ENCODE measurements at regions not wholly inside any gene's neighbourhood (a gene's known extent, or its start where the extent isn't known, plus 50 kb on each side); places are given as distances from the start of the nearest gene placed in this dataset.

- DNase-seq (ENCODE audit: low read depth in 6 of 9, low spot score in 9 of 9), result peak in 3 of 9 donors; percentile 17 to 56 (median 39)
- no peaks in the 10 kb centered on the region for H3K9me3 ChIP-seq (ENCODE audit: control insufficient read depth in 2 of 2, insufficient read depth in 1 of 2, low read length in 1 of 2)
- H3K4me1 ChIP-seq (ENCODE audit: control insufficient read depth in 2 of 2, insufficient read depth in 2 of 2, low read length in 2 of 2), result peaks cover 0 to 17% of the 10 kb centered on the region in 2 donors
- H3K36me3 ChIP-seq (ENCODE audit: control insufficient read depth in 2 of 2, insufficient read depth in 2 of 2, low read length in 1 of 2), result no peaks in the 10 kb centered on the region
- WGBS, result 14% methylated on average over 2 of the region's 2 CpGs
- H3K4me3 ChIP-seq (ENCODE audit: low read length in 2 of 2), result no peak overlapping the region
- H3K27me3 ChIP-seq (ENCODE audit: control insufficient read depth in 2 of 2, insufficient read depth in 1 of 2, low read length in 1 of 2), result no peaks in the 10 kb centered on the region
- H3K27ac ChIP-seq (ENCODE audit: low read depth in 1 of 2, low read length in 1 of 2), result peak overlapping the region in 1 of 2 donors; percentile 41
Observed at GRCh38 chr11:109971184-109971523, 122.0 kb upstream of the ZC3H12C start.

GRCh38 chr11:109972181-109972715 lies 120.9 kb upstream of the ZC3H12C start:
- WGBS, result 58% methylated on average over 7 of the region's 7 CpGs
- Histone ChIP-seq H3K36me3 (ENCODE audit: control insufficient read depth in 2 of 2, insufficient read depth in 2 of 2, low read length in 1 of 2) (no peaks in the 10 kb centered on the region), H3K4me3 (ENCODE audit: low read length in 2 of 2) (no peak overlapping the region), H3K4me1 (ENCODE audit: control insufficient read depth in 2 of 2, insufficient read depth in 2 of 2, low read length in 2 of 2) (peaks cover 0 to 17% of the 10 kb centered on the region in 2 donors), H3K27me3 (ENCODE audit: control insufficient read depth in 2 of 2, insufficient read depth in 1 of 2, low read length in 1 of 2) (no peaks in the 10 kb centered on the region), H3K27ac (ENCODE audit: low read depth in 1 of 2, low read length in 1 of 2) (no peak overlapping the region), H3K9me3 (ENCODE audit: control insufficient read depth in 2 of 2, insufficient read depth in 1 of 2, low read length in 1 of 2) (no peaks in the 10 kb centered on the region)
- no peak for DNase-seq (ENCODE audit: low read depth in 6 of 9, low spot score in 9 of 9)

GRCh38 chr11:109972939-109973338 lies 120.3 kb upstream of the ZC3H12C start:
- no peak overlapping the region for H3K4me3 ChIP-seq (ENCODE audit: low read length in 2 of 2)
- no peaks in the 10 kb centered on the region for H3K27me3 ChIP-seq (ENCODE audit: control insufficient read depth in 2 of 2, insufficient read depth in 1 of 2, low read length in 1 of 2)
- H3K36me3 ChIP-seq (ENCODE audit: control insufficient read depth in 2 of 2, insufficient read depth in 2 of 2, low read length in 1 of 2), result no peaks in the 10 kb centered on the region
- peaks cover 0 to 17% of the 10 kb centered on the region in 2 donors for H3K4me1 ChIP-seq (ENCODE audit: control insufficient read depth in 2 of 2, insufficient read depth in 2 of 2, low read length in 2 of 2)
- no peaks in the 10 kb centered on the region for H3K9me3 ChIP-seq (ENCODE audit: control insufficient read depth in 2 of 2, insufficient read depth in 1 of 2, low read length in 1 of 2)
- DNase-seq (ENCODE audit: low read depth in 6 of 9, low spot score in 9 of 9), result no peak
- no peak overlapping the region for H3K27ac ChIP-seq (ENCODE audit: low read depth in 1 of 2, low read length in 1 of 2)

GRCh38 chr11:109973486-109973885 lies 119.7 kb upstream of the ZC3H12C start:
- 97% methylated on average over 5 of the region's 5 CpGs for WGBS
- Histone ChIP-seq H3K4me3 (ENCODE audit: low read length in 2 of 2) (no peak overlapping the region), H3K36me3 (ENCODE audit: control insufficient read depth in 2 of 2, insufficient read depth in 2 of 2, low read length in 1 of 2) (no peaks in the 10 kb centered on the region), H3K27ac (ENCODE audit: low read depth in 1 of 2, low read length in 1 of 2) (no peak overlapping the region), H3K4me1 (ENCODE audit: control insufficient read depth in 2 of 2, insufficient read depth in 2 of 2, low read length in 2 of 2) (peaks cover 0 to 17% of the 10 kb centered on the region in 2 donors), H3K27me3 (ENCODE audit: control insufficient read depth in 2 of 2, insufficient read depth in 1 of 2, low read length in 1 of 2) (no peaks in the 10 kb centered on the region), H3K9me3 (ENCODE audit: control insufficient read depth in 2 of 2, insufficient read depth in 1 of 2, low read length in 1 of 2) (no peaks in the 10 kb centered on the region)
- no peak for DNase-seq (ENCODE audit: low read depth in 6 of 9, low spot score in 9 of 9)

- peaks cover 0 to 17% of the 10 kb centered on the region in 2 donors for H3K4me1 ChIP-seq (ENCODE audit: control insufficient read depth in 2 of 2, insufficient read depth in 2 of 2, low read length in 2 of 2)
- no peak for DNase-seq (ENCODE audit: low read depth in 6 of 9, low spot score in 9 of 9)
- H3K4me3 ChIP-seq (ENCODE audit: low read length in 2 of 2), result no peak overlapping the region
- no peaks in the 10 kb centered on the region for H3K9me3 ChIP-seq (ENCODE audit: control insufficient read depth in 2 of 2, insufficient read depth in 1 of 2, low read length in 1 of 2)
- H3K27me3 ChIP-seq (ENCODE audit: control insufficient read depth in 2 of 2, insufficient read depth in 1 of 2, low read length in 1 of 2), result no peaks in the 10 kb centered on the region
- 95% methylated on average over 3 of the region's 3 CpGs for WGBS
- H3K36me3 ChIP-seq (ENCODE audit: control insufficient read depth in 2 of 2, insufficient read depth in 2 of 2, low read length in 1 of 2), result no peaks in the 10 kb centered on the region
- no peak overlapping the region for H3K27ac ChIP-seq (ENCODE audit: low read depth in 1 of 2, low read length in 1 of 2)
Observed at GRCh38 chr11:109974523-109974922, 118.7 kb upstream of the ZC3H12C start.

GRCh38 chr11:109978895-109979294 lies 114.3 kb upstream of the ZC3H12C start:
- Histone ChIP-seq H3K36me3 (ENCODE audit: control insufficient read depth in 2 of 2, insufficient read depth in 2 of 2, low read length in 1 of 2) (no peaks in the 10 kb centered on the region), H3K27ac (ENCODE audit: low read depth in 1 of 2, low read length in 1 of 2) (no peak overlapping the region), H3K9me3 (ENCODE audit: control insufficient read depth in 2 of 2, insufficient read depth in 1 of 2, low read length in 1 of 2) (no peaks in the 10 kb centered on the region), H3K4me1 (ENCODE audit: control insufficient read depth in 2 of 2, insufficient read depth in 2 of 2, low read length in 2 of 2) (no peaks in the 10 kb centered on the region), H3K4me3 (ENCODE audit: low read length in 2 of 2) (no peak overlapping the region), H3K27me3 (ENCODE audit: control insufficient read depth in 2 of 2, insufficient read depth in 1 of 2, low read length in 1 of 2) (no peaks in the 10 kb centered on the region)
- 97% methylated on average over 2 of the region's 2 CpGs for WGBS
- DNase-seq (ENCODE audit: low read depth in 6 of 9, low spot score in 9 of 9), result no peak

GRCh38 chr11:109981031-109981636 lies 112.1 kb upstream of the ZC3H12C start:
- DNase-seq (ENCODE audit: low read depth in 6 of 9, low spot score in 9 of 9), result no peak
- Histone ChIP-seq H3K4me3 (ENCODE audit: low read length in 2 of 2) (no peak overlapping the region), H3K9me3 (ENCODE audit: control insufficient read depth in 2 of 2, insufficient read depth in 1 of 2, low read length in 1 of 2) (no peaks in the 10 kb centered on the region), H3K36me3 (ENCODE audit: control insufficient read depth in 2 of 2, insufficient read depth in 2 of 2, low read length in 1 of 2) (no peaks in the 10 kb centered on the region), H3K4me1 (ENCODE audit: control insufficient read depth in 2 of 2, insufficient read depth in 2 of 2, low read length in 2 of 2) (peaks cover 2 to 6% of the 10 kb centered on the region in 2 donors), H3K27me3 (ENCODE audit: control insufficient read depth in 2 of 2, insufficient read depth in 1 of 2, low read length in 1 of 2) (no peaks in the 10 kb centered on the region), H3K27ac (ENCODE audit: low read depth in 1 of 2, low read length in 1 of 2) (no peak overlapping the region)
- WGBS, result 97% methylated on average over 1 of the region's 1 CpG

GRCh38 chr11:109983358-109983757 lies 109.8 kb upstream of the ZC3H12C start:
- H3K4me3 ChIP-seq (ENCODE audit: low read length in 2 of 2), result no peak overlapping the region
- H3K36me3 ChIP-seq (ENCODE audit: control insufficient read depth in 2 of 2, insufficient read depth in 2 of 2, low read length in 1 of 2), result no peaks in the 10 kb centered on the region
- H3K9me3 ChIP-seq (ENCODE audit: control insufficient read depth in 2 of 2, insufficient read depth in 1 of 2, low read length in 1 of 2), result no peaks in the 10 kb centered on the region
- WGBS, result 98% methylated on average over 3 of the region's 3 CpGs
- DNase-seq (ENCODE audit: low read depth in 6 of 9, low spot score in 9 of 9), result no peak
- no peaks in the 10 kb centered on the region for H3K27me3 ChIP-seq (ENCODE audit: control insufficient read depth in 2 of 2, insufficient read depth in 1 of 2, low read length in 1 of 2)
- H3K4me1 ChIP-seq (ENCODE audit: control insufficient read depth in 2 of 2, insufficient read depth in 2 of 2, low read length in 2 of 2), result peaks cover 2 to 6% of the 10 kb centered on the region in 2 donors
- H3K27ac ChIP-seq (ENCODE audit: low read depth in 1 of 2, low read length in 1 of 2), result no peak overlapping the region

- H3K27me3 ChIP-seq (ENCODE audit: control insufficient read depth in 2 of 2, insufficient read depth in 1 of 2, low read length in 1 of 2), result no peaks in the 10 kb centered on the region
- H3K27ac ChIP-seq (ENCODE audit: low read depth in 1 of 2, low read length in 1 of 2), result no peak overlapping the region
- H3K4me3 ChIP-seq (ENCODE audit: low read length in 2 of 2), result no peak overlapping the region
- WGBS, result 41% methylated on average over 6 of the region's 6 CpGs
- H3K36me3 ChIP-seq (ENCODE audit: control insufficient read depth in 2 of 2, insufficient read depth in 2 of 2, low read length in 1 of 2), result no peaks in the 10 kb centered on the region
- H3K9me3 ChIP-seq (ENCODE audit: control insufficient read depth in 2 of 2, insufficient read depth in 1 of 2, low read length in 1 of 2), result no peaks in the 10 kb centered on the region
- peak in 1 of 9 donors; percentile 46 for DNase-seq (ENCODE audit: low read depth in 6 of 9, low spot score in 9 of 9)
- H3K4me1 ChIP-seq (ENCODE audit: control insufficient read depth in 2 of 2, insufficient read depth in 2 of 2, low read length in 2 of 2), result peaks cover 2 to 6% of the 10 kb centered on the region in 2 donors
Observed at GRCh38 chr11:109984634-109985289, 108.4 kb upstream of the ZC3H12C start.

Measured in thymus (tissue), 11 donors.